ENCODE measurements at regions not wholly inside any gene's neighbourhood (a gene's known extent, or its start where the extent isn't known, plus 50 kb on each side); places are given as distances from the start of the nearest gene placed in this dataset.

GRCh38 chr21:17454315-17455027, 58.4 kb upstream of the CXADR start:
- CTCF ChIA-PET, result no interaction called here
- DNase-seq (peak; percentile 61), ATAC-seq (peak; percentile 78)
- Mint-ChIP-seq H3K27me3 (peaks cover 10% of the 10 kb centered on the region), H3K27ac (peak overlapping the region; percentile 44), H3K9me3 (no peaks in the 10 kb centered on the region), H3K4me3 (peak overlapping the region; percentile 11), H3K4me1 (ENCODE audit: low read depth) (no peaks in the 10 kb centered on the region), H3K36me3 (ENCODE audit: low read depth) (no peaks in the 10 kb centered on the region)
- POLR2A ChIA-PET, result no interaction called here
- intact Hi-C loops (cut with micrococcal nuclease), result no loop called here
- TF ChIP-seq CTCF (IDR thresholded peaks at IDR 0.05), result no peak

GRCh38 chr21:17455028-17455353, 57.9 kb upstream of the CXADR start:
- H3K4me1 Mint-ChIP-seq (ENCODE audit: low read depth), result no peaks in the 10 kb centered on the region
- peak overlapping the region; percentile 11 for H3K4me3 Mint-ChIP-seq
- ChIA-PET CTCF (no interaction called here), POLR2A (no interaction called here)
- H3K27ac Mint-ChIP-seq, result no peak overlapping the region
- ATAC-seq, result no peak
- H3K27me3 Mint-ChIP-seq, result peaks cover 8% of the 10 kb centered on the region
- TF ChIP-seq CTCF (IDR thresholded peaks at IDR 0.05), result no peak
- H3K36me3 Mint-ChIP-seq (ENCODE audit: low read depth), result no peaks in the 10 kb centered on the region
- H3K9me3 Mint-ChIP-seq, result no peaks in the 10 kb centered on the region
- no peak for DNase-seq
- intact Hi-C loops (cut with micrococcal nuclease), result no loop called here

- Mint-ChIP-seq H3K36me3 (ENCODE audit: low read depth) (no peaks in the 10 kb centered on the region), H3K9me3 (no peaks in the 10 kb centered on the region), H3K27ac (no peak overlapping the region), H3K4me3 (no peak overlapping the region), H3K4me1 (ENCODE audit: low read depth) (no peaks in the 10 kb centered on the region), H3K27me3 (peaks cover 7% of the 10 kb centered on the region)
- DNase-seq (no peak), ATAC-seq (no peak)
- no peak for TF ChIP-seq CTCF (IDR thresholded peaks at IDR 0.05)
- ChIA-PET CTCF (no interaction called here), POLR2A (no interaction called here)
- intact Hi-C loops (cut with micrococcal nuclease), result no loop called here
These were observed 57.4 kb upstream of the CXADR start for GRCh38 chr21:17455451-17455850.

- no peak overlapping the region for H3K4me3 Mint-ChIP-seq
- peaks cover 10% of the 10 kb centered on the region for H3K27me3 Mint-ChIP-seq
- no peak for DNase-seq
- H3K4me1 Mint-ChIP-seq (ENCODE audit: low read depth), result no peaks in the 10 kb centered on the region
- POLR2A ChIA-PET, result no interaction called here
- CTCF ChIA-PET, result no interaction called here
- H3K27ac Mint-ChIP-seq, result no peak overlapping the region
- intact Hi-C loops (cut with micrococcal nuclease), result no loop called here
- no peak for ATAC-seq
- H3K36me3 Mint-ChIP-seq (ENCODE audit: low read depth), result no peaks in the 10 kb centered on the region
- no peaks in the 10 kb centered on the region for H3K9me3 Mint-ChIP-seq
- no peak for TF ChIP-seq CTCF (IDR thresholded peaks at IDR 0.05)
These were observed 54.6 kb upstream of the CXADR start for GRCh38 chr21:17458279-17458678.

- DNase-seq, result no peak
- Mint-ChIP-seq H3K4me3 (no peak overlapping the region), H3K9me3 (no peaks in the 10 kb centered on the region), H3K36me3 (ENCODE audit: low read depth) (no peaks in the 10 kb centered on the region), H3K4me1 (ENCODE audit: low read depth) (no peaks in the 10 kb centered on the region), H3K27me3 (peaks cover 4% of the 10 kb centered on the region), H3K27ac (no peak overlapping the region)
- intact Hi-C loops (cut with micrococcal nuclease), result no loop called here
- ATAC-seq, result no peak
- ChIA-PET CTCF (interaction anchor here (1.4 kb wide), 1 partner anchor 13 kb away, joined by 3 read pairs; no protein-coding TSS in a partner anchor), POLR2A (no interaction called here)
- TF ChIP-seq CTCF (IDR thresholded peaks at IDR 0.05), result no peak
These were observed 52.7 kb upstream of the CXADR start for GRCh38 chr21:17460094-17460493.
